K562 (cell line): ENCODE measurements at regions not wholly inside any gene's neighbourhood (a gene's known extent, or its start where the extent isn't known, plus 50 kb on each side); places are given as distances from the start of the nearest gene placed in this dataset.

Experiments used
- ATAC-seq: fragments of 200-7000 bp; cut with Tn5 transposase; 3 replicates; pipeline ENCODE4 v1.9.1; 2020; ENCODE audit warnings: moderate library complexity
- BruUV-seq: library from RNA; stranded (reverse); fragments of 400-500 nt; replicated peaks from 2 replicates; lab custom pipeline; 2021; lab: Mats Ljungman, UMichigan
- CTCF ChIA-PET: fragments of 300-600 bp; formaldehyde crosslinking; extraction: SDS; loops from one replicate; lab custom pipeline; 2021; ENCODE audit warnings: low intra/inter-chr PET ratio; lab: Yijun Ruan, JAX
- POLR2A ChIA-PET: fragments of 300-600, 350-650 bp; sonication (Branson Sonifier 250); formaldehyde crosslinking; extraction: SDS; loops from one replicate; lab custom pipeline; 2021; ENCODE audit warnings: antibody characterized with exemption, inconsistent platforms; lab: Yijun Ruan, JAX
- DNase-seq, 4 experiments: peaks; one replicate each; pipeline versions ENCODE4 v3.0.0 to v3.0.0-alpha.2; 2011 to 2018; ENCODE audit warnings: low spot score in 3 of 4, mixed read lengths in 3 of 4; ENCODE audit errors: extremely low read depth in 1 of 4
- FAIRE-seq: peaks from 2 replicates; lab custom pipeline; 2011; peaks lifted over from hg19 to GRCh38; lab: Jason Lieb, UNC
- H2AFZ ChIP-seq: 2 replicates; pipeline ENCODE4 v1.6.0; 2011; ENCODE audit warnings: low read depth, low read length, control low read depth, inconsistent platforms
- H3K27ac ChIP-seq: fragments of 200-600 bp; 3 replicates; pipeline ENCODE4 v1.8.0; 2011; ENCODE audit warnings: low read depth, mild to moderate bottlenecking, control low read depth, inconsistent platforms, low read length, moderate library complexity, mixed read lengths; ENCODE audit errors: extremely low read depth
- H3K27me3 ChIP-seq, 2 experiments: fragments of 300-600 bp in 1 of 2; 2 replicates in 1 of 2; 3 replicates in 1 of 2; pipeline versions ENCODE4 v1.6.0 to v1.8.0; 2011; ENCODE audit warnings: inconsistent platforms in 2 of 2, low read length in 2 of 2, mild to moderate bottlenecking in 1 of 2, mixed read lengths in 1 of 2, moderate library complexity in 1 of 2; ENCODE audit not compliant: control insufficient read depth in 2 of 2, insufficient read depth in 2 of 2
- H3K36me3 ChIP-seq: fragments of 300-600 bp; 3 replicates; pipeline ENCODE4 v1.8.0; 2011; ENCODE audit warnings: mild to moderate bottlenecking, low read length, inconsistent platforms; ENCODE audit not compliant: control insufficient read depth, insufficient read depth
- H3K4me1 ChIP-seq, 2 experiments: fragments of 200-600 bp in 1 of 2; replicated peaks in 1 of 2; 2 replicates in 1 of 2; 3 replicates in 1 of 2; pipeline versions ENCODE4 v1.5.1 to v1.8.0; 2011; ENCODE audit warnings: inconsistent platforms in 2 of 2, low read length in 2 of 2, mild to moderate bottlenecking in 1 of 2, mixed read lengths in 1 of 2, moderate library complexity in 1 of 2; ENCODE audit not compliant: control insufficient read depth in 2 of 2, insufficient read depth in 2 of 2
- H3K4me2 ChIP-seq: 2 replicates; pipeline ENCODE4 v1.6.1; 2011; ENCODE audit warnings: low read length, control low read depth, inconsistent platforms, mixed read lengths; ENCODE audit not compliant: insufficient read depth
- H3K4me3 ChIP-seq: fragments of 200-600 bp; sonication (generic), shearing (Covaris generic); 2 replicates; pipeline ENCODE4 v1.5.1; 2016; ENCODE audit warnings: control low read depth, inconsistent platforms
- H3K79me2 ChIP-seq: fragments of 200-600 bp; 3 replicates; pipeline ENCODE4 v1.8.0; 2011; ENCODE audit warnings: low read length, inconsistent platforms; ENCODE audit not compliant: control insufficient read depth, insufficient read depth
- H3K9ac ChIP-seq, 2 experiments: 2 replicates each; pipeline versions ENCODE4 v1.6.0 to v1.6.1; 2011; ENCODE audit warnings: low read depth in 2 of 2, low read length in 2 of 2, control low read depth in 1 of 2, inconsistent platforms in 1 of 2, mild to moderate bottlenecking in 1 of 2, mixed read lengths in 1 of 2; ENCODE audit not compliant: insufficient read depth in 1 of 2
- H3K9me1 ChIP-seq: one replicate; pipeline ENCODE4 v1.6.0; 2011; ENCODE audit warnings: inconsistent platforms, mild to moderate bottlenecking, low read length, moderate library complexity; ENCODE audit not compliant: control insufficient read depth, insufficient read depth
- H3K9me3 ChIP-seq: replicated peaks from 2 replicates; pipeline ENCODE4 v1.5.1; 2011; ENCODE audit warnings: low read depth, low read length, inconsistent platforms; ENCODE audit not compliant: control insufficient read depth, insufficient read depth
- H4K20me1 ChIP-seq: replicated peaks from 2 replicates; pipeline ENCODE4 v1.6.1; 2011; ENCODE audit warnings: low read length, inconsistent platforms, mixed read lengths; ENCODE audit not compliant: control insufficient read depth, insufficient read depth
- EHMT2 ChIP-seq: fragments of 450-650 bp; IDR thresholded peaks from 2 replicates; pipeline ENCODE4 v1.6.1; 2018; ENCODE audit warnings: antibody characterized with exemption
- MLX ChIP-seq, 2 experiments: fragments of 450-650 bp in 1 of 2; sonication (generic) in 1 of 2; formaldehyde crosslinking; conservative IDR thresholded peaks; 2 replicates each; pipeline versions ENCODE4 v1.4.0 to v1.8.1; 2020 to 2022; ENCODE audit warnings: mild to moderate bottlenecking in 1 of 2, missing genetic modification reagents in 1 of 2
- MYNN ChIP-seq, 2 experiments: sonication (generic); formaldehyde crosslinking in 1 of 2; IDR thresholded peaks; 2 replicates each; pipeline versions ENCODE4 v1.5.0 to v1.6.1; 2016 to 2020; ENCODE audit warnings: antibody characterized with exemption in 1 of 2, missing genetic modification reagents in 1 of 2
- PHF20 ChIP-seq: fragments of 450-650 bp; IDR thresholded peaks from 2 replicates; pipeline ENCODE4 v1.6.1; 2018; ENCODE audit not compliant: partially characterized antibody
- RCOR1 ChIP-seq, 2 experiments: IDR thresholded peaks; 2 replicates each; pipeline ENCODE4 v1.6.1; 2012; ENCODE audit warnings: low read depth in 2 of 2, low read length in 2 of 2, borderline replicate concordance in 1 of 2, improper control_type of control experiment in 1 of 2
- ZFX ChIP-seq: sonication (generic); formaldehyde crosslinking; IDR thresholded peaks from 2 replicates; pipeline ENCODE4 v1.8.0; 2022; ENCODE audit warnings: mild to moderate bottlenecking, missing genetic modification reagents, moderate library complexity
- WGBS: fragments of 100-300 bp; shearing (Covaris generic); methylation state at CpG from one replicate; pipeline ENCODE4 v1.1.6; 2016; ENCODE audit warnings: low coverage, mixed read lengths; ENCODE audit not compliant: insufficient coverage; ENCODE audit errors: missing lambda C conversion rate; 5-methylcytosine and 5-hydroxymethylcytosine counted together
- in situ Hi-C: fragments of 300-500 bp; cut with MboI; formaldehyde crosslinking; loops from 4 replicates; pipeline ENCODE4 v1.15.0; 2018; ENCODE audit warnings: inconsistent platforms, mixed read lengths
- intact Hi-C: fragments of 100-400 bp; cut with micrococcal nuclease; formaldehyde crosslinking; loops from 2 replicates; pipeline ENCODE4 v1.14.2; 2022
- TF ChIP-seq, protein P1 (sequence below): IDR thresholded peaks from 3 replicates; pipeline ENCODE4 v1.6.1; 2011; ENCODE audit warnings: borderline replicate concordance, mild to moderate bottlenecking; ENCODE audit not compliant: insufficient read length, insufficient read depth

DNA sequence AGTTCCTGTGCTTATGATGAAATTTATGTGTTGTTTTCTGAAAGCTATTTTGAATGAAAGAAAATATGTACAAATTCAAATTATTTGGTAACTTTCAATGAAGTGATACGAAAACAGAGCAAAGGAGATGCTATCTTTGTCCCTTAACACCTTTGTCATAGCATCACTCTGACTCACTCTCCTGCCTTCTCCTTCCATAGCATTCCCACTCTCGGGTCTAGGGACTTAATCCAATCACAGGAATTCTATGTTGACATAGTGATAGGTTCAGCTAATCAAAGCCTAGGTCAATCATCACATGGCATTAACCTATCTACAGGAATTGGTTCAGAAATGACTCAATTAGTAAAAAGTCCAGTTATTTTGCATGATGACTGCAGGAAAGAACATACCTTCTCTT lies 464.7 kb upstream of the RORB start:
- Histone ChIP-seq H4K20me1 (no peaks in the 10 kb centered on the region), H3K9me1 (no peaks in the 10 kb centered on the region), H3K4me1 (no peaks in the 10 kb centered on the region), H3K9me3 (no peaks in the 10 kb centered on the region), H3K79me2 (no peaks in the 10 kb centered on the region), H3K27ac (no peak overlapping the region), H2AFZ (no peak overlapping the region), H3K9ac (no peak overlapping the region), H3K4me2 (no peak overlapping the region), H3K27me3 (no peaks in the 10 kb centered on the region), H3K36me3 (no peaks in the 10 kb centered on the region), H3K4me3 (no peak overlapping the region)
- WGBS, result 0% methylated on average over 2 of the region's 2 CpGs
- BruUV-seq, result no TSS peak
- no peak for DNase-seq
- no peak for FAIRE-seq
- in situ Hi-C loops (no loop called here), intact Hi-C loops (no loop called here)
- TF ChIP-seq MLX (CRISPR knock-in tag; conservative IDR thresholded peaks at IDR 0.05) (no peak), MYNN (IDR thresholded peaks at IDR 0.05) (no peak), MYNN (CRISPR knock-in tag; IDR thresholded peaks at IDR 0.05) (no peak), ZFX (CRISPR knock-in tag) (no peak), EHMT2 (no peak)
- ATAC-seq, result no peak
- CTCF ChIA-PET, result no interaction called here
- POLR2A ChIA-PET, result no interaction called here

GRCh38 chr9:74035786-74036185 lies 461.3 kb upstream of the RORB start:
- no TSS peak for BruUV-seq
- no peak overlapping the region for H3K9ac ChIP-seq
- ATAC-seq, result no peak

More at GRCh38 chr9:74035786-74036185, 461.3 kb upstream of the RORB start:
- TF ChIP-seq RCOR1 (IDR thresholded peaks at IDR 0.05; ENCODE audit: borderline replicate concordance in 1 of 2, low read depth in 2 of 2, low read length in 2 of 2), result no peak
- TF ChIP-seq, protein P1, sequence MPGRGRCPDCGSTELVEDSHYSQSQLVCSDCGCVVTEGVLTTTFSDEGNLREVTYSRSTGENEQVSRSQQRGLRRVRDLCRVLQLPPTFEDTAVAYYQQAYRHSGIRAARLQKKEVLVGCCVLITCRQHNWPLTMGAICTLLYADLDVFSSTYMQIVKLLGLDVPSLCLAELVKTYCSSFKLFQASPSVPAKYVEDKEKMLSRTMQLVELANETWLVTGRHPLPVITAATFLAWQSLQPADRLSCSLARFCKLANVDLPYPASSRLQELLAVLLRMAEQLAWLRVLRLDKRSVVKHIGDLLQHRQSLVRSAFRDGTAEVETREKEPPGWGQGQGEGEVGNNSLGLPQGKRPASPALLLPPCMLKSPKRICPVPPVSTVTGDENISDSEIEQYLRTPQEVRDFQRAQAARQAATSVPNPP, result no peak
- no peak for TF ChIP-seq PHF20
- TF ChIP-seq, all 486 proteins: peak for 0
- in situ Hi-C loops (no loop called here), intact Hi-C loops (no loop called here)
- Histone ChIP-seq H4K20me1 (no peaks in the 10 kb centered on the region), H3K79me2 (no peaks in the 10 kb centered on the region), H3K9me3 (no peaks in the 10 kb centered on the region), H3K4me3 (no peak overlapping the region), H2AFZ (no peak overlapping the region), H3K36me3 (no peaks in the 10 kb centered on the region), H3K27me3 (no peaks in the 10 kb centered on the region), H3K9me1 (no peaks in the 10 kb centered on the region), H3K4me1 (no peaks in the 10 kb centered on the region), H3K4me2 (no peak overlapping the region), H3K27ac (no peak overlapping the region)
- POLR2A ChIA-PET, result no interaction called here
- WGBS, result 5% methylated on average over 2 of the region's 2 CpGs
- CTCF ChIA-PET, result no interaction called here
- no peak for DNase-seq
- FAIRE-seq, result no peak
